Liver (tissue), 3 donors: ENCODE measurements at regions not wholly inside any gene's neighbourhood (a gene's known extent, or its start where the extent isn't known, plus 50 kb on each side); places are given as distances from the start of the nearest gene placed in this dataset.

ENCODE experiments used
- EGR1 ChIP-seq, 2 donors: IDR thresholded peaks; 2 replicates each; pipeline ENCODE4 v1.6.1; 2016 to 2018; ENCODE audit warnings: antibody characterized with exemption in 2 of 2, low read depth in 2 of 2
- FOXA1 ChIP-seq: IDR thresholded peaks from 2 replicates; pipeline ENCODE4 v1.6.1; 2016; ENCODE audit warnings: antibody characterized with exemption
- RAD21 ChIP-seq, 2 donors: IDR thresholded peaks; 2 replicates each; pipeline ENCODE4 v1.6.1; 2016; ENCODE audit warnings: antibody characterized with exemption in 2 of 2, mild to moderate bottlenecking in 2 of 2
- SP1 ChIP-seq: IDR thresholded peaks from 2 replicates; pipeline ENCODE4 v1.6.1; 2018; ENCODE audit warnings: antibody characterized with exemption, mild to moderate bottlenecking
- TAF1 ChIP-seq: conservative IDR thresholded peaks from 2 replicates; pipeline ENCODE4 v1.6.1; 2016; ENCODE audit warnings: antibody characterized with exemption, mild to moderate bottlenecking
- YY1 ChIP-seq: IDR thresholded peaks from 2 replicates; pipeline ENCODE4 v1.6.1; 2016; ENCODE audit warnings: antibody characterized with exemption, mild to moderate bottlenecking
- TF ChIP-seq, protein P1 (sequence below): fragments of 150-350 bp; IDR thresholded peaks from 2 replicates; pipeline ENCODE4 v1.5.1; 2017; ENCODE audit warnings: improper control_type of control experiment, low read depth, low read length; ENCODE audit not compliant: missing input control
- TF ChIP-seq, protein P2 (sequence below): IDR thresholded peaks from 2 replicates; pipeline ENCODE4 v1.6.1; 2016; ENCODE audit warnings: antibody characterized with exemption
- TF ChIP-seq, protein P3 (sequence below): IDR thresholded peaks from 2 replicates; pipeline ENCODE4 v1.6.1; 2016; ENCODE audit warnings: antibody characterized with exemption
- donor health status: healthy.
- donor health status: healthy.

DNA sequence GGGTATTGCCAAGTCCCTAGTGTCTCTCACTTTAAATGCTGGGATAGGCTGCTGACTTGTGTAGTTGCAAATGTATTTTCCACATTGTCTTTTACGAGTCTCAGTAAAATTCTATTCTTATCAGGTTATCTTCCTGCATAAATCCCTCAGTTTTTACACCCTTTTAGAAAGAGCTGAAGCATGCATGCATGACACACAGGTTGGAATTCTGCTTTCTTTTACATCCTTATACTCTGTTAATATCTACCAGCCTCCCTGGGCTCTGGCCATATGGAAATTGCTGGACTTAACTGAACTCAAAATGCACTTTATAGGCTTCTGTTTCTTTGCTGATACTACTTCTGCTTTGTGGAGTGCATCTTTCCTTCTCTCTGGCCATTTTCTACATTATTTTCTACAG lies 477.4 kb downstream of the FRK start:
- TF ChIP-seq, protein P1, sequence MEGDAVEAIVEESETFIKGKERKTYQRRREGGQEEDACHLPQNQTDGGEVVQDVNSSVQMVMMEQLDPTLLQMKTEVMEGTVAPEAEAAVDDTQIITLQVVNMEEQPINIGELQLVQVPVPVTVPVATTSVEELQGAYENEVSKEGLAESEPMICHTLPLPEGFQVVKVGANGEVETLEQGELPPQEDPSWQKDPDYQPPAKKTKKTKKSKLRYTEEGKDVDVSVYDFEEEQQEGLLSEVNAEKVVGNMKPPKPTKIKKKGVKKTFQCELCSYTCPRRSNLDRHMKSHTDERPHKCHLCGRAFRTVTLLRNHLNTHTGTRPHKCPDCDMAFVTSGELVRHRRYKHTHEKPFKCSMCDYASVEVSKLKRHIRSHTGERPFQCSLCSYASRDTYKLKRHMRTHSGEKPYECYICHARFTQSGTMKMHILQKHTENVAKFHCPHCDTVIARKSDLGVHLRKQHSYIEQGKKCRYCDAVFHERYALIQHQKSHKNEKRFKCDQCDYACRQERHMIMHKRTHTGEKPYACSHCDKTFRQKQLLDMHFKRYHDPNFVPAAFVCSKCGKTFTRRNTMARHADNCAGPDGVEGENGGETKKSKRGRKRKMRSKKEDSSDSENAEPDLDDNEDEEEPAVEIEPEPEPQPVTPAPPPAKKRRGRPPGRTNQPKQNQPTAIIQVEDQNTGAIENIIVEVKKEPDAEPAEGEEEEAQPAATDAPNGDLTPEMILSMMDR = no peak
- TF ChIP-seq, protein P2, sequence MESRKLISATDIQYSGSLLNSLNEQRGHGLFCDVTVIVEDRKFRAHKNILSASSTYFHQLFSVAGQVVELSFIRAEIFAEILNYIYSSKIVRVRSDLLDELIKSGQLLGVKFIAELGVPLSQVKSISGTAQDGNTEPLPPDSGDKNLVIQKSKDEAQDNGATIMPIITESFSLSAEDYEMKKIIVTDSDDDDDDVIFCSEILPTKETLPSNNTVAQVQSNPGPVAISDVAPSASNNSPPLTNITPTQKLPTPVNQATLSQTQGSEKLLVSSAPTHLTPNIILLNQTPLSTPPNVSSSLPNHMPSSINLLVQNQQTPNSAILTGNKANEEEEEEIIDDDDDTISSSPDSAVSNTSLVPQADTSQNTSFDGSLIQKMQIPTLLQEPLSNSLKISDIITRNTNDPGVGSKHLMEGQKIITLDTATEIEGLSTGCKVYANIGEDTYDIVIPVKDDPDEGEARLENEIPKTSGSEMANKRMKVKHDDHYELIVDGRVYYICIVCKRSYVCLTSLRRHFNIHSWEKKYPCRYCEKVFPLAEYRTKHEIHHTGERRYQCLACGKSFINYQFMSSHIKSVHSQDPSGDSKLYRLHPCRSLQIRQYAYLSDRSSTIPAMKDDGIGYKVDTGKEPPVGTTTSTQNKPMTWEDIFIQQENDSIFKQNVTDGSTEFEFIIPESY = no peak
- TF ChIP-seq TAF1 (no peak), RAD21 (IDR thresholded peaks at IDR 0.05) (no peak), EGR1 (IDR thresholded peaks at IDR 0.05; ENCODE audit: low read depth in 2 of 2) (no peak), YY1 (no peak), FOXA1 (no peak), SP1 (no peak)
- TF ChIP-seq, protein P3, sequence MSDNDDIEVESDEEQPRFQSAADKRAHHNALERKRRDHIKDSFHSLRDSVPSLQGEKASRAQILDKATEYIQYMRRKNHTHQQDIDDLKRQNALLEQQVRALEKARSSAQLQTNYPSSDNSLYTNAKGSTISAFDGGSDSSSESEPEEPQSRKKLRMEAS = no peak
